ENCODE measurements at regions not wholly inside any gene's neighbourhood (a gene's known extent, or its start where the extent isn't known, plus 50 kb on each side); places are given as distances from the start of the nearest gene placed in this dataset.

DNA sequence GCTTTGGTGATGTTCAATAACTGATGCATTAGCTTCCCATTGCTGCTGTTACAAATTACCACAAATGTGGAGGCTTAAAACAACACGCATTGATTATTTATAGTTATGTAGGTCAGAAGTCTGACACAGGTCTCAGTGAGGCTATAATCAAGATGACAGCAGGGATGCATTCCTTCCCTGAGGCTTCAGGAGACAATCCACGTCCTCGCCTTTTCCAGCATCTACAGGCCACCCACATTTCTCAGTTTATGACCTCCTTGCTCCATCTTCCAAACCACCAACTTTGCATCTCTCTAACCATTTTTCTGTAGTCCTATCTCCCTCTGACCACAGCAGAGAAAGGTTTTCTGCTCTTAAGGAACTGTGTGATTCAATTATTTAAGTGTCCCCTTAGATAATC is 92.5 kb downstream of the GASK1B start:
- no peaks in the 10 kb centered on the region for H3K27me3 ChIP-seq (ENCODE audit: control insufficient read depth, insufficient read depth, low read length)
- no peaks in the 10 kb centered on the region for H3K36me3 ChIP-seq (ENCODE audit: control insufficient read depth, insufficient read depth, low read length)
- WGBS (ENCODE audit: insufficient coverage, low lambda C conversion rate): 72% methylated on average over 2 of the region's 3 CpGs
- H3K4me3 ChIP-seq (ENCODE audit: low read length): no peak overlapping the region
- peaks cover 3% of the 10 kb centered on the region for H3K9me3 ChIP-seq (ENCODE audit: control insufficient read depth, low read depth, low read length)
- H3K4me1 ChIP-seq (ENCODE audit: control insufficient read depth, insufficient read depth, low read length): no peaks in the 10 kb centered on the region
- H3K27ac ChIP-seq (ENCODE audit: low read length): no peak overlapping the region
- no peak for DNase-seq

DNA sequence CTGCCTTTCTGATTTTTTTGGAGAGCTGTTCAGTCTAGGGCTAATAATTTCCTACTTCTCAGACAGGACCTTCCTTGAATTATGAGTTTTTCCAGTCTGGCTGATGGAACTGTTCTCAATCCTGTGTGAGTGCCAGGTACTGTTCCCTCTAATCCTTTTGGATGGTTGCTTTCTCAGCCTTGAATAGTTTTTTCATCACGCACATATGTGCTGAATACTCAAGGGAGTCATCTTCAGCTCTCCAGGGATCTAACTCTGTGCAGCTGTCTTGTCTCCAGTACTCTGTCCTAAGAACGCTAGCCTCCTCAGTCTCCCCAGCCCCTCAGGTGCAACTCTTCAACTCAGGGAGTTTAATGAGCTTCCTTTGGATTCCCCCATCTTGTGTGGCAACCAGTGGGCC is 93.2 kb downstream of the GASK1B start:
- no peaks in the 10 kb centered on the region for H3K4me1 ChIP-seq (ENCODE audit: control insufficient read depth, insufficient read depth, low read length)
- no CpG with 5 or more reads among the region's 2 CpGs for WGBS (ENCODE audit: insufficient coverage, low lambda C conversion rate)
- no peaks in the 10 kb centered on the region for H3K36me3 ChIP-seq (ENCODE audit: control insufficient read depth, insufficient read depth, low read length)
- DNase-seq: no peak
- H3K27me3 ChIP-seq (ENCODE audit: control insufficient read depth, insufficient read depth, low read length): no peaks in the 10 kb centered on the region
- H3K9me3 ChIP-seq (ENCODE audit: control insufficient read depth, low read depth, low read length): peaks cover 3% of the 10 kb centered on the region
- H3K27ac ChIP-seq (ENCODE audit: low read length): no peak overlapping the region
- no peak overlapping the region for H3K4me3 ChIP-seq (ENCODE audit: low read length)

DNA sequence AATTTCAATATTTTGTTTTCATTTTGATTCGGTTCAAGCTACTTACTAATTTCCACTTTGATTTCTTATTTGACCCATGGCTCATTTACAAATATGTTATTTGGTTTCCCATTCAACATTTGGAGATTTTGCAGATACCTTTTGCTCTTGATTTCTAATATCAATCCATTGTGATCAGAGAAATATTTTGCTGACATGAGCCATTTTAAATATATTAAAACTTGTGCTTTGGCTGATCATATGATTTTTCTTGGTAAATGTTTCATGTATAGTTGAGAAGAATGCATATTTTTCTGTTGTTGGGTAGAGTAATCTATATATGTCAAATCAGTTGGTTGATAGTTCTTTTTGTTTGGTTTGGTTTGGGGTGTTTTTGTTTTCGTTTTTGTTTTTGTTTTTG is 95.0 kb downstream of the GASK1B start:
- 100% methylated on average over 2 of the region's 2 CpGs for WGBS (ENCODE audit: insufficient coverage, low lambda C conversion rate)
- Histone ChIP-seq H3K4me1 (ENCODE audit: control insufficient read depth, insufficient read depth, low read length) (no peaks in the 10 kb centered on the region), H3K27me3 (ENCODE audit: control insufficient read depth, insufficient read depth, low read length) (no peaks in the 10 kb centered on the region), H3K4me3 (ENCODE audit: low read length) (no peak overlapping the region), H3K27ac (ENCODE audit: low read length) (no peak overlapping the region), H3K36me3 (ENCODE audit: control insufficient read depth, insufficient read depth, low read length) (no peaks in the 10 kb centered on the region), H3K9me3 (ENCODE audit: control insufficient read depth, low read depth, low read length) (peaks cover 3% of the 10 kb centered on the region)
- DNase-seq: no peak

DNA sequence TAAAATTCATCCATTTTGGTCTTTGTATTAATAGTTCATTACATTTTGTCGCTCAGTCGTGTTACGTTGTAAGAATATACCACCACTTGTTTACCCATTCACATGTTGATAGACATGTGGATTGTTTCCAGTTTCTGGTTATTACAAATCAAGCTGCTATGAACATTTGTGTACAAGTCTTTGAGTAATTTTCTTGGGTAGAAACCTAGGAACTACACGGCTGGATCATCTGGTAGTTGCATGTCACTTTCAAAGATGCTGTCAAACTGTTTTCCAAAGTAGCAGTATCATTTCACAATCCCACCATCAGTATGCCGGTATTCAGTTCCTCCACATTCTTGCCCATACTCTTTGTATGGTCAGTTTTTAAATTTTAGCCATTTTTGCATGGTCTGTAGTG is 98.0 kb downstream of the GASK1B start:
- Histone ChIP-seq H3K36me3 (ENCODE audit: control insufficient read depth, insufficient read depth, low read length) (no peaks in the 10 kb centered on the region), H3K27me3 (ENCODE audit: control insufficient read depth, insufficient read depth, low read length) (no peaks in the 10 kb centered on the region), H3K9me3 (ENCODE audit: control insufficient read depth, low read depth, low read length) (peaks cover 3% of the 10 kb centered on the region), H3K4me3 (ENCODE audit: low read length) (no peak overlapping the region), H3K27ac (ENCODE audit: low read length) (no peak overlapping the region), H3K4me1 (ENCODE audit: control insufficient read depth, insufficient read depth, low read length) (no peaks in the 10 kb centered on the region)
- DNase-seq: no peak
- 100% methylated on average over 1 of the region's 5 CpGs for WGBS (ENCODE audit: insufficient coverage, low lambda C conversion rate)

DNA sequence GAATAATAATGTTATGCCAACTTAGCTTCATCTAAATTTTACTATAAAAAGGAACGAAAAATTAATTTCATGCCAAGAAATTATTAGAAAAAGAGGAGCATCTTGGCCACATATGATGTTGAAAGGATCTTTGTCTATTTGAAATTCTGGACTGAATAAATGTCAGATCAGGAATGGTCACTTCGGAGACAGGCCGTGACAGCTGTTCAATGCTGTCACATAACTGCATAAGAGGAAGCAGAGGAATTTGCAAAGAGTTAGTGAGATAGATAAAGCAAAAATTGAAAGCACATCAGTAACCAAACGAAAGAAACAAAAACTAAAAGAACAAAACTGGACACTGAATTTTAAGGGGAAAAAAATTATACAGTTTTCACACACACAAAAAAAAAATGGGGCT is 100.9 kb downstream of the GASK1B start:
- H3K27ac ChIP-seq (ENCODE audit: low read length): no peak overlapping the region

DNA sequence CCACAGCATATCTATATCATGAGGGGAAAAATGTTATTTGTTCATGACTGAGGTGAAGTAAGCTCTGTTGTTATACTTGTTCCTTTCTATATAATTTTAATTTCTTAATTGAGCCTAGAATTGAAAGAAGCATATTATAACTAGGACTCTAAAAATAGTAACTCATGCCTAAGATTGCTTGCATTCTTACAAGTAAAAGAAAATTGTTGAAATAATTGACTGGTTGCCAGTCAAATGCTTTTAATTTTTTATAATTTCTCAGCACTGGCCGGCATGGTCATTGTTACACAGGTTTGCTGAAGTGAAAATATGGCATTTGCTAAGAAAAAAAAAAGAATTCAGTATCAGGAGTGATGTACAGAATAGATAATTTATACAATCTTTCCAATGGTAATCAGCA is 104.8 kb downstream of the GASK1B start:
- no peak overlapping the region for H3K4me3 ChIP-seq (ENCODE audit: low read length)
- WGBS (ENCODE audit: insufficient coverage, low lambda C conversion rate): 100% methylated on average over 1 of the region's 1 CpG
- no peak overlapping the region for H3K27ac ChIP-seq (ENCODE audit: low read length)
- no peaks in the 10 kb centered on the region for H3K36me3 ChIP-seq (ENCODE audit: control insufficient read depth, insufficient read depth, low read length)
- no peak for DNase-seq
- no peaks in the 10 kb centered on the region for H3K9me3 ChIP-seq (ENCODE audit: control insufficient read depth, low read depth, low read length)
- no peaks in the 10 kb centered on the region for H3K4me1 ChIP-seq (ENCODE audit: control insufficient read depth, insufficient read depth, low read length)
- no peaks in the 10 kb centered on the region for H3K27me3 ChIP-seq (ENCODE audit: control insufficient read depth, insufficient read depth, low read length)

More for the DNA sequence above, 100.9 kb downstream of the GASK1B start:
- Histone ChIP-seq H3K9me3 (ENCODE audit: control insufficient read depth, low read depth, low read length) (no peaks in the 10 kb centered on the region), H3K36me3 (ENCODE audit: control insufficient read depth, insufficient read depth, low read length) (no peaks in the 10 kb centered on the region), H3K27me3 (ENCODE audit: control insufficient read depth, insufficient read depth, low read length) (no peaks in the 10 kb centered on the region), H3K4me1 (ENCODE audit: control insufficient read depth, insufficient read depth, low read length) (no peaks in the 10 kb centered on the region), H3K4me3 (ENCODE audit: low read length) (no peak overlapping the region)
- DNase-seq: no peak
- WGBS (ENCODE audit: insufficient coverage, low lambda C conversion rate): 75% methylated on average over 4 of the region's 4 CpGs

DNA sequence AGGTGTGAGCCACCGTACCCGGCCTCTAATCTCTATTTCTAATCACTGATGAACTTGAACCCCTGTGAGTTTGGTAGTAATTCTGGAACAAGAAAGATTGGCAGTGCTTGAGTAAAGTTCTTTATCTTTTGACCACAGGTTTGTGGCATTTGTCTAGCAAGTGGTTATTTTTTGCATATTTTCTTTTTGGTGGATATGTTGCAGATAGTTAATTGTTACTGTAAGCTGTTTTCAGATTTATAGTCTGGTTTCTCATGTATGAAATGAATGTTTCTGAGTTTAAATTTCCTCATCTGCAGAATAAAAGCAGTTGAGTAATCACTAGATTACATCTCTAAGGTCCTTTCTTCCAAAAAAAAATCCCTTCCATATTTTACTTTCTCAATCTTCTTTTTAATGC is 105.2 kb downstream of the GASK1B start:
- no peak for DNase-seq
- H3K4me3 ChIP-seq (ENCODE audit: low read length): no peak overlapping the region
- WGBS (ENCODE audit: insufficient coverage, low lambda C conversion rate): no CpG with 5 or more reads among the region's 2 CpGs
- no peaks in the 10 kb centered on the region for H3K36me3 ChIP-seq (ENCODE audit: control insufficient read depth, insufficient read depth, low read length)
- H3K27ac ChIP-seq (ENCODE audit: low read length): no peak overlapping the region
- no peaks in the 10 kb centered on the region for H3K4me1 ChIP-seq (ENCODE audit: control insufficient read depth, insufficient read depth, low read length)
- H3K27me3 ChIP-seq (ENCODE audit: control insufficient read depth, insufficient read depth, low read length): no peaks in the 10 kb centered on the region
- no peaks in the 10 kb centered on the region for H3K9me3 ChIP-seq (ENCODE audit: control insufficient read depth, low read depth, low read length)

DNA sequence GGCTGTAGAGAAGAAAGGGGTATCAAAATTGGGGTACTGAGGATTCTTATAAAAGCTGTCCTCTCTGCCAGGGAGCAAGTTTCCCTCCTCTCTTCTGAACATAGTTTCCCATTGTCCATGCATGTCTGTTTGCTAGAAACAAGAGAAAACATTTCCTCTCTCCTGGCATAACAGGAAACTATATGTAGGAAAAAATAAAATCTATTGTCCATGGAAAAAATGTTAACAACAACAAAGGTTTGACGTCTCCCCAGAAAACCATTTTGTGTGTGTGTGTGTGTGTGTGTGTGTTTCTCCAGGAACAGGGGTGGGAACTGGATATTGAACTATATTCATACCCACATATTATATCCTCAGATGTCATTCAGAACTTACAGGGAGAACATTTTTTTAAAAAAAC is 107.2 kb downstream of the GASK1B start:
- H3K9me3 ChIP-seq (ENCODE audit: control insufficient read depth, low read depth, low read length): no peaks in the 10 kb centered on the region
- H3K27ac ChIP-seq (ENCODE audit: low read length): no peak overlapping the region
- no peak for DNase-seq
- no peaks in the 10 kb centered on the region for H3K27me3 ChIP-seq (ENCODE audit: control insufficient read depth, insufficient read depth, low read length)
- 100% methylated on average over 1 of the region's 1 CpG for WGBS (ENCODE audit: insufficient coverage, low lambda C conversion rate)
- no peaks in the 10 kb centered on the region for H3K36me3 ChIP-seq (ENCODE audit: control insufficient read depth, insufficient read depth, low read length)
- no peaks in the 10 kb centered on the region for H3K4me1 ChIP-seq (ENCODE audit: control insufficient read depth, insufficient read depth, low read length)
- no peak overlapping the region for H3K4me3 ChIP-seq (ENCODE audit: low read length)

DNA sequence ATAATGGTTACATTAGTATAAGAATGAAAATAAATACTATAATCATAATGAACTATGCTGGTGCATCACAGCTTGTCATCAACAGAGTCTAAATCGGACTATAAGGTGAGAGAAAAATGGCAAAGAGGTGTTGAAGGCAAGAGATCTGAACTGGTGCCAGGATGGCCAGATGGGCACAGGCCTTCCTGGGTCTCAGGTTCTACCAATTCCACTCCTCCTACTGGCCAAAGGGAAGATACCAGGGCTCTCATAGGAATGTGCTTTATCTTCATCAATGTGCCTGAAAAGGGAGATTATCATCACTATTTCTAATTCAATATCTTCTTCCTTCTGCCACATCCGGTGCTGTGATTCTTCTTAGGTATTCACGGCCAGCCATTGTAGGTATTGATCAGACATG is 107.6 kb downstream of the GASK1B start:
- no peak overlapping the region for H3K27ac ChIP-seq (ENCODE audit: low read length)
- WGBS (ENCODE audit: insufficient coverage, low lambda C conversion rate): no CpG with 5 or more reads among the region's 3 CpGs
- H3K9me3 ChIP-seq (ENCODE audit: control insufficient read depth, low read depth, low read length): no peaks in the 10 kb centered on the region
- H3K4me1 ChIP-seq (ENCODE audit: control insufficient read depth, insufficient read depth, low read length): no peaks in the 10 kb centered on the region
- H3K27me3 ChIP-seq (ENCODE audit: control insufficient read depth, insufficient read depth, low read length): no peaks in the 10 kb centered on the region
- H3K36me3 ChIP-seq (ENCODE audit: control insufficient read depth, insufficient read depth, low read length): no peaks in the 10 kb centered on the region
- no peak overlapping the region for H3K4me3 ChIP-seq (ENCODE audit: low read length)
- DNase-seq: no peak

DNA sequence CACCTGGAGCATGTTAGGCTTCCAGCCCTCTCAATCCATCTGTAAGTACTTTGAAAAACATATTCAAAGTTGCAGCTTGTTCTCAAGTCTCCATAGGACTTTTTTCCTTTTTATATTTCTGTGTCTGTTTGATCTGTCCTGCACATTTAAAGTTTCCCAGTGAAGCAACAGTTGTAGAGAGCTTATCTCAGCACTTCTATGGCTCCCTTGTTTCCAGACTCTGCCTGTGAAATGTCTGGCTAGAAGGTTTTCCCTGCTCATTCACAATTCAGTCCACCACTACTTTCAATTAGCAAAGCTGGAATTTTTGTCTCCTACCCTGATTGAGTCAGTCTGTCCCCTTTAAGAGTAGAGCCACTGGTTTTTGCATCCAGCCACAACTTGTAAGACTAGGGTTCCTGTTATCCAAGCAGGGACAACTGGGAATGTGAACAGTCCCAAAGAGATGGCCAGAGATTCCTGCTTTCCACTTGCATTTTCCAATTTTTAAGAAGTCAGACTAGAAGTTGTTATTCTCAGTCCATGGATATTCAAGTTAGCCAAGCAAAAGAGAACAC is 116.1 kb downstream of the GASK1B start:
- Histone ChIP-seq H3K27me3 (ENCODE audit: control insufficient read depth, insufficient read depth, low read length) (no peaks in the 10 kb centered on the region), H3K36me3 (ENCODE audit: control insufficient read depth, insufficient read depth, low read length) (no peaks in the 10 kb centered on the region)

DNA sequence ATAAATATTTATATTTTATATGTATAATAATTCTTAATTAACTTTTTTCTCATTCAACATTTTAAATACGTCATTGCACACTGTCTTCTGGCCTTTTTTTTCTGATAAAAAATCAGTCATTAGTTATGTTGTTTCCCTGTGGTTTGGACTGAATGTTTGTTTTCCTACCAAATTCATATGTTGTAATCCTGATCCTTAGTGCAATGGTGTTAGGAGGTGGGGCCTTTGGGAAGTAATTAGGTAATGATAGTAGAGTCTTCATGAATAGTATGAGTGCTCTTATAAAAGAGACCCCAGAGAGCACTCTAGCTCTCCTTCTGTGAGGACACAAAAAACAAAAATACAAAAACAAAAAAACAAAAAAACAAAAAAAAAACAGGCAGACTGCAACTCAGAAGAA is 117.2 kb downstream of the GASK1B start:
- no peaks in the 10 kb centered on the region for H3K27me3 ChIP-seq (ENCODE audit: control insufficient read depth, insufficient read depth, low read length)
- 100% methylated on average over 1 of the region's 1 CpG for WGBS (ENCODE audit: insufficient coverage, low lambda C conversion rate)
- H3K4me1 ChIP-seq (ENCODE audit: control insufficient read depth, insufficient read depth, low read length): no peaks in the 10 kb centered on the region
- no peaks in the 10 kb centered on the region for H3K36me3 ChIP-seq (ENCODE audit: control insufficient read depth, insufficient read depth, low read length)
- H3K4me3 ChIP-seq (ENCODE audit: low read length): no peak overlapping the region
- H3K27ac ChIP-seq (ENCODE audit: low read length): no peak overlapping the region
- H3K9me3 ChIP-seq (ENCODE audit: control insufficient read depth, low read depth, low read length): no peaks in the 10 kb centered on the region
- DNase-seq: no peak

More for the DNA sequence above, 116.1 kb downstream of the GASK1B start:
- Histone ChIP-seq H3K4me1 (ENCODE audit: control insufficient read depth, insufficient read depth, low read length) (no peaks in the 10 kb centered on the region), H3K27ac (ENCODE audit: low read length) (no peak overlapping the region), H3K9me3 (ENCODE audit: control insufficient read depth, low read depth, low read length) (no peaks in the 10 kb centered on the region), H3K4me3 (ENCODE audit: low read length) (no peak overlapping the region)
- DNase-seq: no peak

All from large intestine (tissue), 3 donors.